OCI-LY7 (cell line): ENCODE measurements at regions not wholly inside any gene's neighbourhood (a gene's known extent, or its start where the extent isn't known, plus 50 kb on each side); places are given as distances from the start of the nearest gene placed in this dataset.

Experiments
- BruUV-seq: library from RNA; stranded (reverse); fragments of 400-500 nt; replicated peaks from 2 replicates; lab custom pipeline; 2021; lab: Mats Ljungman, UMichigan
- CTCF ChIA-PET: fragments of 300-600 bp; sonication (Branson Sonifier 250); formaldehyde crosslinking; loops from one replicate; lab custom pipeline; 2022; ENCODE audit warnings: antibody characterized with exemption; ENCODE audit not compliant: unreplicated experiment; lab: Charles Lee
- POLR2A ChIA-PET: fragments of 300-600 bp; sonication (Branson Sonifier 250); formaldehyde crosslinking; loops from one replicate; lab custom pipeline; 2022; ENCODE audit warnings: antibody characterized with exemption; lab: Charles Lee
- DNase-seq: peaks from one replicate; pipeline ENCODE4 v3.0.0-alpha.2; 2015; ENCODE audit warnings: low spot score
- H2AFZ ChIP-seq: fragments of 200-600 bp; sonication (generic), shearing (Covaris generic); 2 replicates; pipeline ENCODE4 v1.6.1; 2014; ENCODE audit warnings: mild to moderate bottlenecking, antibody characterized with exemption, low read length, moderate library complexity
- H3K27ac ChIP-seq: fragments of 200-600 bp; sonication (generic); 2 replicates; pipeline ENCODE4 v1.5.1; 2014; ENCODE audit warnings: mixed run types, low read depth, mild to moderate bottlenecking, moderate library complexity, low read length, inconsistent platforms; ENCODE audit not compliant: poor library complexity, severe bottlenecking
- H3K36me3 ChIP-seq: fragments of 200-600 bp; sonication (generic); 2 replicates; pipeline ENCODE4 v1.6.1; 2014; ENCODE audit warnings: mild to moderate bottlenecking, antibody characterized with exemption, low read length, moderate library complexity, mixed read lengths; ENCODE audit not compliant: insufficient read depth
- H3K4me1 ChIP-seq: fragments of 200-600 bp; sonication (generic); 2 replicates; pipeline ENCODE4 v1.5.1; 2014; ENCODE audit warnings: mild to moderate bottlenecking, low read length; ENCODE audit not compliant: insufficient read depth, poor library complexity, severe bottlenecking
- H3K4me2 ChIP-seq: fragments of 200-600 bp; sonication (generic); 2 replicates; pipeline ENCODE4 v1.6.1; 2014; ENCODE audit warnings: mild to moderate bottlenecking, low read length
- H3K4me3 ChIP-seq: fragments of 200-600 bp; sonication (generic); 2 replicates; pipeline ENCODE4 v1.5.1; 2014; ENCODE audit warnings: mild to moderate bottlenecking, low read depth, low read length; ENCODE audit not compliant: poor library complexity, severe bottlenecking
- H3K79me2 ChIP-seq: fragments of 200-600 bp; sonication (generic); 2 replicates; pipeline ENCODE4 v1.6.1; 2016; ENCODE audit warnings: low read depth, mild to moderate bottlenecking, low read length, moderate library complexity, mixed read lengths; ENCODE audit not compliant: insufficient read depth
- H3K9me2 ChIP-seq: fragments of 200-600 bp; sonication (generic); 2 replicates; pipeline ENCODE4 v1.6.1; 2016; ENCODE audit warnings: mild to moderate bottlenecking, low read length, mixed read lengths; ENCODE audit not compliant: insufficient read depth
- H3K9me3 ChIP-seq: fragments of 200-600 bp; sonication (generic); 2 replicates; pipeline ENCODE4 v1.6.1; 2014; ENCODE audit warnings: mild to moderate bottlenecking, mixed run types, low read length, mixed read lengths
- H4K20me1 ChIP-seq: fragments of 200-600 bp; sonication (generic); 2 replicates; pipeline ENCODE4 v1.6.1; 2014; ENCODE audit warnings: mild to moderate bottlenecking, antibody characterized with exemption, low read length, moderate library complexity, mixed read lengths; ENCODE audit not compliant: insufficient read depth
- EZH2phosphoT487 ChIP-seq: fragments of 200-600 bp; sonication (generic); IDR thresholded peaks from 2 replicates; pipeline ENCODE4 v1.6.1; 2018; ENCODE audit warnings: low read depth, borderline replicate concordance, mild to moderate bottlenecking, mixed run types, antibody characterized with exemption, low read length, moderate library complexity, mixed read lengths
- intact Hi-C: fragments of 100-400 bp; cut with micrococcal nuclease; formaldehyde crosslinking; loops from one replicate; pipeline ENCODE4 v1.10.0; 2022; ENCODE audit not compliant: unreplicated experiment
- TF ChIP-seq, protein P1 (sequence below): fragments of 200-600 bp; sonication (generic); conservative IDR thresholded peaks from 2 replicates; pipeline ENCODE4 v1.5.1; 2014; ENCODE audit warnings: mild to moderate bottlenecking, antibody characterized with exemption, low read length, moderate library complexity, mixed read lengths

DNA sequence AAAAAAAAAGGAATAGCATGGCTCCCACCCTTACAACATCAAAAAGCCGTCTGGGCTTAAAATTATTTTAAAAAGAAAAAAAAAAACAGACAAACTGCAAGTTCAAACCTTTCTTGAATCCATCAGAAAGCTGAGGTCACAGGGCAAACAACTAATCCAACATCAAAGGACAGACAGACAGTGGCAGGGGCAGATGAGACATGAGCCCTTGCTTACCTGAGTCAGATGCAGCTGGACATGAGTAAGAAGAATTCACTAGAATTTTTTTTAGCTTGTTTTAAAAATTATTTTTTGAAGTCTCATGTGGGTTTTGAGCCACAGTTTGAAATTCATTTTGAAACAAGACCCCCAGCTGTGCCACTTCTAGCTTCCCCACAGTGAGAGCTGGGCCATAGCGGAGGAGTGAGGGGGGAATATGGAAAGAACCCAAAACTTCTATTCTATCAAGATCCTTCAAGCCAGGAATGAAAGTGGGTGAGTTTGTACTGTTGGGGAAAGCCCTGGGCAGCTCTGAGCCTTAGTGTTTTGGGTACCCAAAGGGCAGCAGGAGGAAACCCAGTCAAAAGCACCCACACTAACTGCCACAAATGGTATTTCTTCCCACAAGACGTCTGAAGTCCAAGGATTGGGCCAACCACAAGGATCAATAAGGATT, 111.4 kb downstream of the ATXN3L start:
- Histone ChIP-seq H3K36me3 (no peaks in the 10 kb centered on the region), H4K20me1 (no peaks in the 10 kb centered on the region), H3K79me2 (no peaks in the 10 kb centered on the region), H3K9me3 (no peaks in the 10 kb centered on the region), H3K27ac (no peak overlapping the region), H3K4me2 (no peak overlapping the region), H2AFZ (no peak overlapping the region), H3K4me3 (no peak overlapping the region), H3K4me1 (no peaks in the 10 kb centered on the region), H3K9me2 (no peaks in the 10 kb centered on the region)
- no peak for DNase-seq
- CTCF ChIA-PET, result no interaction called here
- POLR2A ChIA-PET, result interaction anchor here (0.5 to 1.2 kb wide), 3 partner anchors 33 to 106 kb away, joined by 3 to 4 read pairs (median 4); no protein-coding TSS in a partner anchor
- TF ChIP-seq, protein P1, sequence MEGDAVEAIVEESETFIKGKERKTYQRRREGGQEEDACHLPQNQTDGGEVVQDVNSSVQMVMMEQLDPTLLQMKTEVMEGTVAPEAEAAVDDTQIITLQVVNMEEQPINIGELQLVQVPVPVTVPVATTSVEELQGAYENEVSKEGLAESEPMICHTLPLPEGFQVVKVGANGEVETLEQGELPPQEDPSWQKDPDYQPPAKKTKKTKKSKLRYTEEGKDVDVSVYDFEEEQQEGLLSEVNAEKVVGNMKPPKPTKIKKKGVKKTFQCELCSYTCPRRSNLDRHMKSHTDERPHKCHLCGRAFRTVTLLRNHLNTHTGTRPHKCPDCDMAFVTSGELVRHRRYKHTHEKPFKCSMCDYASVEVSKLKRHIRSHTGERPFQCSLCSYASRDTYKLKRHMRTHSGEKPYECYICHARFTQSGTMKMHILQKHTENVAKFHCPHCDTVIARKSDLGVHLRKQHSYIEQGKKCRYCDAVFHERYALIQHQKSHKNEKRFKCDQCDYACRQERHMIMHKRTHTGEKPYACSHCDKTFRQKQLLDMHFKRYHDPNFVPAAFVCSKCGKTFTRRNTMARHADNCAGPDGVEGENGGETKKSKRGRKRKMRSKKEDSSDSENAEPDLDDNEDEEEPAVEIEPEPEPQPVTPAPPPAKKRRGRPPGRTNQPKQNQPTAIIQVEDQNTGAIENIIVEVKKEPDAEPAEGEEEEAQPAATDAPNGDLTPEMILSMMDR, result no peak
- TF ChIP-seq EZH2phosphoT487, result no peak
- intact Hi-C loops, result no loop called here
- BruUV-seq, result no TSS peak

GRCh38 chrX:13203271-13203670, 116.6 kb downstream of the ATXN3L start:
- CTCF ChIA-PET, result no interaction called here
- intact Hi-C loops, result no loop called here
- H4K20me1 ChIP-seq, result no peaks in the 10 kb centered on the region
- no peak overlapping the region for H3K4me3 ChIP-seq
- no peak overlapping the region for H2AFZ ChIP-seq
- no peak for TF ChIP-seq EZH2phosphoT487
- TF ChIP-seq, protein P1, result no peak
- POLR2A ChIA-PET, result no interaction called here
- H3K4me1 ChIP-seq, result no peaks in the 10 kb centered on the region
- H3K4me2 ChIP-seq, result no peak overlapping the region
- no TSS peak for BruUV-seq
- DNase-seq, result no peak
- H3K79me2 ChIP-seq, result no peaks in the 10 kb centered on the region
- H3K27ac ChIP-seq, result no peak overlapping the region
- H3K9me2 ChIP-seq, result no peaks in the 10 kb centered on the region
- no peaks in the 10 kb centered on the region for H3K9me3 ChIP-seq
- H3K36me3 ChIP-seq, result no peaks in the 10 kb centered on the region

- intact Hi-C loops, result no loop called here
- CTCF ChIA-PET, result no interaction called here
Observed at GRCh38 chrX:13201605-13202219, 118.1 kb downstream of the ATXN3L start.

More at GRCh38 chrX:13201605-13202219, 118.1 kb downstream of the ATXN3L start:
- H3K4me1 ChIP-seq, result no peaks in the 10 kb centered on the region
- no peak for DNase-seq
- no peaks in the 10 kb centered on the region for H3K36me3 ChIP-seq
- no peak overlapping the region for H3K27ac ChIP-seq
- no peaks in the 10 kb centered on the region for H4K20me1 ChIP-seq
- no peaks in the 10 kb centered on the region for H3K79me2 ChIP-seq
- POLR2A ChIA-PET, result no interaction called here
- no peak for TF ChIP-seq EZH2phosphoT487
- TF ChIP-seq, protein P1, result no peak
- no peaks in the 10 kb centered on the region for H3K9me3 ChIP-seq
- no peak overlapping the region for H3K4me3 ChIP-seq
- no peaks in the 10 kb centered on the region for H3K9me2 ChIP-seq
- H2AFZ ChIP-seq, result no peak overlapping the region
- BruUV-seq, result no TSS peak
- no peak overlapping the region for H3K4me2 ChIP-seq
